HG02943 (cell line): ENCODE measurements at regions not wholly inside any gene's neighbourhood (a gene's known extent, or its start where the extent isn't known, plus 50 kb on each side); places are given as distances from the start of the nearest gene placed in this dataset.
"Not testable (repeated sequence)": the region's sequence is repeated elsewhere in the genome, so short reads cannot be mapped to it uniquely, and the experiment has no call there.

ENCODE experiments used
- ATAC-seq: cut with Tn5 transposase; IDR thresholded peaks from one replicate; pipeline ENCODE4 v1.9.1; 2021; ENCODE audit warnings: mild to moderate bottlenecking, low read depth, moderate library complexity; ENCODE audit not compliant: unreplicated experiment

- not testable (repeated sequence) for ATAC-seq
Measured at GRCh38 chr9:67708109-67708508, 150.6 kb upstream of the ANKRD20A1 start.

GRCh38 chr9:67711429-67711828 is 147.3 kb upstream of the ANKRD20A1 start:
- not testable (repeated sequence) for ATAC-seq

GRCh38 chr9:67711931-67712330 is 146.8 kb upstream of the ANKRD20A1 start:
- not testable (repeated sequence) for ATAC-seq

- not testable (repeated sequence) for ATAC-seq
Measured at GRCh38 chr9:67712956-67713355, 145.8 kb upstream of the ANKRD20A1 start.

GRCh38 chr9:67717830-67718388 is 140.8 kb upstream of the ANKRD20A1 start:
- not testable (repeated sequence) for ATAC-seq

GRCh38 chr9:67720491-67720890 is 138.2 kb upstream of the ANKRD20A1 start:
- ATAC-seq, result not testable (repeated sequence)

- peak; percentile 68 for ATAC-seq
Measured at GRCh38 chr9:67722460-67723090, 136.2 kb upstream of the ANKRD20A1 start.

GRCh38 chr9:67723185-67723584 is 135.5 kb upstream of the ANKRD20A1 start:
- ATAC-seq, result not testable (repeated sequence)

GRCh38 chr9:67724885-67725284 is 133.8 kb upstream of the ANKRD20A1 start:
- not testable (repeated sequence) for ATAC-seq

GRCh38 chr9:67726213-67726988 is 132.3 kb upstream of the ANKRD20A1 start:
- ATAC-seq, result peak; percentile 71

- ATAC-seq, result not testable (repeated sequence)
Measured at GRCh38 chr9:67763133-67763532, 95.6 kb upstream of the ANKRD20A1 start.

- ATAC-seq, result not testable (repeated sequence)
Measured at GRCh38 chr9:67771807-67772206, 86.9 kb upstream of the ANKRD20A1 start.

GRCh38 chr9:67800170-67800569 is 58.6 kb upstream of the ANKRD20A1 start:
- not testable (repeated sequence) for ATAC-seq
